ENCODE measurements at regions not wholly inside any gene's neighbourhood (a gene's known extent, or its start where the extent isn't known, plus 50 kb on each side); places are given as distances from the start of the nearest gene placed in this dataset.

GRCh38 chr15:61509327-61509840, 280.3 kb upstream of the RORA start:
- WGBS, 2 experiments (ENCODE audit: insufficient coverage in 1 of 2, insufficient read length in 1 of 2) = 89 to 95% methylated on average over 5 to 7 of the region's 7 CpGs

GRCh38 chr15:61503383-61503969, 274.4 kb upstream of the RORA start:
- Histone ChIP-seq H3K27me3 (ENCODE audit: control insufficient read depth, insufficient read depth, low read length, poor library complexity, severe bottlenecking) (peaks cover 42% of the 10 kb centered on the region), H3K9me3 (ENCODE audit: control insufficient read depth, low read length) (peaks cover 9% of the 10 kb centered on the region), H3K4me1 (ENCODE audit: control insufficient read depth, insufficient read depth, low read length) (peaks cover 10% of the 10 kb centered on the region), H3K9ac (ENCODE audit: extremely low read depth, low read length, poor library complexity, severe bottlenecking) (no peak overlapping the region), H3K27ac (ENCODE audit: low read depth, low read length) (no peak overlapping the region), H3K36me3 (ENCODE audit: control insufficient read depth, insufficient read depth, low read length) (no peaks in the 10 kb centered on the region), H3K4me3 (ENCODE audit: low read length) (no peak overlapping the region)
- H3K4me1 Mint-ChIP-seq = peaks cover 39% of the 10 kb centered on the region
- DNase-seq = no peak
- peaks cover 4% of the 10 kb centered on the region for H3K9me3 Mint-ChIP-seq
- TF ChIP-seq, protein P1, sequence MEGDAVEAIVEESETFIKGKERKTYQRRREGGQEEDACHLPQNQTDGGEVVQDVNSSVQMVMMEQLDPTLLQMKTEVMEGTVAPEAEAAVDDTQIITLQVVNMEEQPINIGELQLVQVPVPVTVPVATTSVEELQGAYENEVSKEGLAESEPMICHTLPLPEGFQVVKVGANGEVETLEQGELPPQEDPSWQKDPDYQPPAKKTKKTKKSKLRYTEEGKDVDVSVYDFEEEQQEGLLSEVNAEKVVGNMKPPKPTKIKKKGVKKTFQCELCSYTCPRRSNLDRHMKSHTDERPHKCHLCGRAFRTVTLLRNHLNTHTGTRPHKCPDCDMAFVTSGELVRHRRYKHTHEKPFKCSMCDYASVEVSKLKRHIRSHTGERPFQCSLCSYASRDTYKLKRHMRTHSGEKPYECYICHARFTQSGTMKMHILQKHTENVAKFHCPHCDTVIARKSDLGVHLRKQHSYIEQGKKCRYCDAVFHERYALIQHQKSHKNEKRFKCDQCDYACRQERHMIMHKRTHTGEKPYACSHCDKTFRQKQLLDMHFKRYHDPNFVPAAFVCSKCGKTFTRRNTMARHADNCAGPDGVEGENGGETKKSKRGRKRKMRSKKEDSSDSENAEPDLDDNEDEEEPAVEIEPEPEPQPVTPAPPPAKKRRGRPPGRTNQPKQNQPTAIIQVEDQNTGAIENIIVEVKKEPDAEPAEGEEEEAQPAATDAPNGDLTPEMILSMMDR (conservative IDR thresholded peaks at IDR 0.05) = no peak
- no peaks in the 10 kb centered on the region for H3K36me3 Mint-ChIP-seq (ENCODE audit: low read depth)
- peaks cover 27% of the 10 kb centered on the region for H3K27me3 Mint-ChIP-seq (ENCODE audit: insufficient read depth)
- H3K4me3 Mint-ChIP-seq = no peak overlapping the region
- H3K27ac Mint-ChIP-seq = no peak overlapping the region

More at GRCh38 chr15:61509327-61509840, 280.3 kb upstream of the RORA start:
- DNase-seq = no peak
- H3K9ac ChIP-seq (ENCODE audit: extremely low read depth, low read length, poor library complexity, severe bottlenecking) = no peak overlapping the region
- Mint-ChIP-seq H3K27me3 (ENCODE audit: insufficient read depth) (peaks cover 48% of the 10 kb centered on the region), H3K9me3 (peaks cover 4% of the 10 kb centered on the region), H3K4me3 (no peak overlapping the region), H3K36me3 (ENCODE audit: low read depth) (no peaks in the 10 kb centered on the region), H3K4me1 (peaks cover 16% of the 10 kb centered on the region), H3K27ac (no peak overlapping the region)
- H3K27me3 ChIP-seq (ENCODE audit: control insufficient read depth, insufficient read depth, low read length, poor library complexity, severe bottlenecking) = peaks cover 22% of the 10 kb centered on the region
- H3K4me1 ChIP-seq (ENCODE audit: control insufficient read depth, insufficient read depth, low read length) = peaks cover 5% of the 10 kb centered on the region
- H3K36me3 ChIP-seq (ENCODE audit: control insufficient read depth, insufficient read depth, low read length) = no peaks in the 10 kb centered on the region
- no peak overlapping the region for H3K4me3 ChIP-seq (ENCODE audit: low read length)
- H3K9me3 ChIP-seq (ENCODE audit: control insufficient read depth, low read length) = peaks cover 9% of the 10 kb centered on the region
- H3K27ac ChIP-seq (ENCODE audit: low read depth, low read length) = no peak overlapping the region
- TF ChIP-seq, protein P1 (conservative IDR thresholded peaks at IDR 0.05) = no peak

DNA sequence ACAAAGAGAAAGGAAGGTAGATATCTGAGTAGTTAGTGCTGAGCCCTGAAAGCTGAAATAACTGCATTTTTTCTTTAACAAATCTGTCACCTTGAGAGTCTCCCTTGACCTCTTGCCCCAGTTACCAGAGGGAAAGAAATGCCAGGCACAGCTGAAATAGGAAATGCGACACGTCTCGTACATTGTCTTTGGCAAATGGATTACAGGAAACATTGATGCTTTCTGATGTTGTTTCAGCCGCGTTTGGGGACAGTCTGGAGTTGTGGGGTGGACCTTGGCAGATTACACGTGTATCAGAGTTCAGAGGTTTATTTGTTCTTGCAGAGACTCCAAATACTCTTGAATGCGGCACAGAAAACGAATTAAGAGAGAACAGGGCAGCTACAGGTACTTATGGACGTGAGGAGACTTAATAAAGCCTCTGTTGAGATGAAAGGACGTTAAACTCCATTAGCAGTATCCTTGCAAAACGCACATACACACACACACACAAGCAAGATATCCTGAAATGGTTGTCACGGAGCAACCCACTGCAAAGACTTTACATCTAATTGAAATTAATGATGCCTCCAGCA, 272.8 kb upstream of the RORA start:
- Mint-ChIP-seq H3K4me1 (peaks cover 33% of the 10 kb centered on the region), H3K27ac (no peak overlapping the region), H3K9me3 (peaks cover 2% of the 10 kb centered on the region), H3K27me3 (ENCODE audit: insufficient read depth) (peaks cover 17% of the 10 kb centered on the region), H3K4me3 (no peak overlapping the region), H3K36me3 (ENCODE audit: low read depth) (no peaks in the 10 kb centered on the region)
- DNase-seq = no peak
- peaks cover 56% of the 10 kb centered on the region for H3K27me3 ChIP-seq (ENCODE audit: control insufficient read depth, insufficient read depth, low read length, poor library complexity, severe bottlenecking)
- H3K4me3 ChIP-seq (ENCODE audit: low read length) = no peak overlapping the region
- H3K9me3 ChIP-seq (ENCODE audit: control insufficient read depth, low read length) = peaks cover 1% of the 10 kb centered on the region
- H3K36me3 ChIP-seq (ENCODE audit: control insufficient read depth, insufficient read depth, low read length) = no peaks in the 10 kb centered on the region
- TF ChIP-seq, protein P1 (conservative IDR thresholded peaks at IDR 0.05) = no peak
- 88 to 92% methylated on average over 8 to 12 of the region's 12 CpGs for WGBS, 2 experiments (ENCODE audit: insufficient coverage in 1 of 2, insufficient read length in 1 of 2)
- no peak overlapping the region for H3K9ac ChIP-seq (ENCODE audit: extremely low read depth, low read length, poor library complexity, severe bottlenecking)
- no peak overlapping the region for H3K27ac ChIP-seq (ENCODE audit: low read depth, low read length)
- H3K4me1 ChIP-seq (ENCODE audit: control insufficient read depth, insufficient read depth, low read length) = peaks cover 7% of the 10 kb centered on the region

Data from endodermal cell (in vitro differentiated cells).